Keratinocyte (primary cell): ENCODE measurements at regions not wholly inside any gene's neighbourhood (a gene's known extent, or its start where the extent isn't known, plus 50 kb on each side); places are given as distances from the start of the nearest gene placed in this dataset.

Source experiments
- DNase-seq: peaks from one replicate; pipeline ENCODE4 v3.0.0-alpha.2; 2011; ENCODE audit warnings: low read depth, missing footprints, low spot score
- FAIRE-seq: peaks from 2 replicates; lab custom pipeline; 2011; peaks lifted over from hg19 to GRCh38; lab: Jason Lieb, UNC
- H2AFZ ChIP-seq: 2 replicates; pipeline ENCODE4 v1.6.0; 2012; ENCODE audit warnings: low read length, control low read depth, inconsistent platforms; ENCODE audit not compliant: control insufficient read depth
- H3K27ac ChIP-seq: 2 replicates; pipeline ENCODE4 v1.5.1; 2011; ENCODE audit warnings: low read length; ENCODE audit not compliant: control insufficient read depth, insufficient read depth
- H3K27me3 ChIP-seq: 3 replicates; pipeline ENCODE4 v1.6.0; 2011; ENCODE audit warnings: low read length; ENCODE audit not compliant: control insufficient read depth, insufficient read depth; ENCODE audit errors: extremely low read depth
- H3K36me3 ChIP-seq, 2 experiments: 2 replicates in 1 of 2; 3 replicates in 1 of 2; pipeline ENCODE4 v1.5.1; 2011; ENCODE audit warnings: low read length in 2 of 2, mild to moderate bottlenecking in 1 of 2; ENCODE audit not compliant: control insufficient read depth in 2 of 2, insufficient read depth in 2 of 2; ENCODE audit errors: extremely low read depth in 1 of 2
- H3K4me1 ChIP-seq: 3 replicates; pipeline ENCODE4 v1.5.1; 2011; ENCODE audit warnings: low read length; ENCODE audit not compliant: control insufficient read depth, insufficient read depth; ENCODE audit errors: extremely low read depth
- H3K4me2 ChIP-seq: 3 replicates; pipeline ENCODE4 v1.6.0; 2011; ENCODE audit warnings: low read depth, low read length; ENCODE audit not compliant: control insufficient read depth, insufficient read depth; ENCODE audit errors: extremely low read depth
- H3K4me3 ChIP-seq, 3 experiments: fragments of 200-600 bp in 1 of 3; sonication (generic) in 1 of 3; 2 replicates in 2 of 3; 3 replicates in 1 of 3; pipeline ENCODE4 v1.5.1; 2011 to 2016; ENCODE audit warnings: low read length in 3 of 3, mild to moderate bottlenecking in 3 of 3, control low read depth in 2 of 3, inconsistent platforms in 1 of 3, low read depth in 1 of 3, mixed read lengths in 1 of 3, mixed run types in 1 of 3, moderate library complexity in 1 of 3; ENCODE audit not compliant: control insufficient read depth in 2 of 3, insufficient read depth in 2 of 3; ENCODE audit errors: extremely low read depth in 1 of 3
- H3K79me2 ChIP-seq: 2 replicates; pipeline ENCODE4 v1.6.0; 2012; ENCODE audit warnings: low read length; ENCODE audit not compliant: control insufficient read depth, insufficient read depth
- H3K9ac ChIP-seq: 3 replicates; pipeline ENCODE4 v1.6.0; 2011; ENCODE audit warnings: low read length; ENCODE audit not compliant: control insufficient read depth, insufficient read depth; ENCODE audit errors: extremely low read depth
- H3K9me1 ChIP-seq: 3 replicates; pipeline ENCODE4 v1.6.0; 2011; ENCODE audit warnings: low read length; ENCODE audit not compliant: control insufficient read depth, insufficient read depth; ENCODE audit errors: extremely low read depth
- H3K9me3 ChIP-seq: 2 replicates; pipeline ENCODE4 v1.5.1; 2012; ENCODE audit warnings: low read depth, low read length; ENCODE audit not compliant: control insufficient read depth
- H4K20me1 ChIP-seq: 3 replicates; pipeline ENCODE4 v1.6.0; 2011; ENCODE audit warnings: low read length; ENCODE audit not compliant: control insufficient read depth, insufficient read depth; ENCODE audit errors: extremely low read depth
- CTCF ChIP-seq, 3 experiments: IDR thresholded peaks in 1 of 3; conservative IDR thresholded peaks in 1 of 3; optimal IDR thresholded peaks in 1 of 3; 2 replicates in 2 of 3; 3 replicates in 1 of 3; pipeline versions ENCODE3 to v1.5.1; 2011; ENCODE audit warnings: low read length in 3 of 3, mild to moderate bottlenecking in 3 of 3, moderate library complexity in 2 of 3, control low read depth in 1 of 3, inconsistent platforms in 1 of 3; ENCODE audit not compliant: insufficient read depth in 2 of 3; ENCODE audit errors: extremely low read depth in 1 of 3
- EZH2 ChIP-seq: IDR thresholded peaks from one replicate; pipeline ENCODE4 v1.6.1; 2012; ENCODE audit warnings: inconsistent platforms, mild to moderate bottlenecking, low read length, moderate library complexity
- dilution Hi-C: fragments of 300-500 bp; cut with MboI; formaldehyde crosslinking; loops from one replicate; pipeline ENCODE4 v1.7.0; 2020; ENCODE audit warnings: low sequenced_read_pairs; ENCODE audit not compliant: extremely low pct_ligation_motif_present

- FAIRE-seq: no peak
These were observed 94.6 kb upstream of the RFC3 start for GRCh38 chr13:33723365-33723764.

GRCh38 chr13:33723772-33724435 lies 94.0 kb upstream of the RFC3 start:
- Histone ChIP-seq H3K36me3 (no peaks in the 10 kb centered on the region), H3K79me2 (no peaks in the 10 kb centered on the region), H3K4me2 (no peak overlapping the region), H3K27ac (no peak overlapping the region), H3K27me3 (no peaks in the 10 kb centered on the region), H3K4me1 (peaks cover 20% of the 10 kb centered on the region), H3K9me1 (no peaks in the 10 kb centered on the region), H3K4me3 (no peak overlapping the region), H3K9ac (no peak overlapping the region), H4K20me1 (no peaks in the 10 kb centered on the region), H2AFZ (no peak overlapping the region), H3K9me3 (no peaks in the 10 kb centered on the region)
- TF ChIP-seq EZH2 (no peak), CTCF (optimal IDR thresholded peaks at IDR 0.05 in 1 of 3, IDR thresholded peaks at IDR 0.05 in 1 of 3, conservative IDR thresholded peaks at IDR 0.05 in 1 of 3; ENCODE audit: extremely low read depth in 1 of 3, insufficient read depth in 2 of 3, low read length in 3 of 3) (peak; percentile 70 to 93 (median 76))
- FAIRE-seq: peak; percentile 90
- dilution Hi-C loops: no loop called here
- peak; percentile 25 for DNase-seq

More at GRCh38 chr13:33723365-33723764, 94.6 kb upstream of the RFC3 start:
- no peak overlapping the region for H3K4me3 ChIP-seq
- no peaks in the 10 kb centered on the region for H3K36me3 ChIP-seq
- H4K20me1 ChIP-seq: no peaks in the 10 kb centered on the region
- H3K27ac ChIP-seq: no peak overlapping the region
- no peak overlapping the region for H3K9ac ChIP-seq
- no peak overlapping the region for H3K4me2 ChIP-seq
- no peaks in the 10 kb centered on the region for H3K9me1 ChIP-seq
- no peak for TF ChIP-seq CTCF (optimal IDR thresholded peaks at IDR 0.05 in 1 of 3, IDR thresholded peaks at IDR 0.05 in 1 of 3, conservative IDR thresholded peaks at IDR 0.05 in 1 of 3; ENCODE audit: extremely low read depth in 1 of 3, insufficient read depth in 2 of 3, low read length in 3 of 3)
- TF ChIP-seq EZH2: no peak
- peaks cover 15% of the 10 kb centered on the region for H3K4me1 ChIP-seq
- no peaks in the 10 kb centered on the region for H3K9me3 ChIP-seq
- no peaks in the 10 kb centered on the region for H3K79me2 ChIP-seq
- no peak for DNase-seq
- no peaks in the 10 kb centered on the region for H3K27me3 ChIP-seq
- H2AFZ ChIP-seq: peak overlapping the region; percentile 29
- dilution Hi-C loops: no loop called here
